ENCODE measurements at regions not wholly inside any gene's neighbourhood (a gene's known extent, or its start where the extent isn't known, plus 50 kb on each side); places are given as distances from the start of the nearest gene placed in this dataset.
"Not testable (repeated sequence)": the region's sequence is repeated elsewhere in the genome, so short reads cannot be mapped to it uniquely, and the experiment has no call there.

DNA sequence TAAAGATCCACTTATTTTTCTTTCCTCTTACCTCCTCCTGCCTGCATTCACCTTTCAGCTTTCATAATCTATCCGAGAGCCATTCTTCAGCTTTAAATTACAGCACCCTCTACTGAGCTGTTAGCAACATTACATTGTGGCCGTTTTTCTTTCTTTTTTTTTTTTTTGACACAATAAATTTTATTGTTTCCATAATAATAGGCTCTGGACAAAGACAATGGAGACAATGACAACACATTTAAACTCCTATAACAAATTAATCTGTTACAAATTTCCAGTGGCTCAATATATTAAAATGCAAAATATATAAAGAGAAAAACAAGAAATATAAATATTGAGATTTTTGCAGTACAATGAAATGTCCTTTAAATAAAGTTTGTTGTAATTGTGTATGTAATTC, 312.7 kb upstream of the COX7C start:
- TF ChIP-seq, protein P1, sequence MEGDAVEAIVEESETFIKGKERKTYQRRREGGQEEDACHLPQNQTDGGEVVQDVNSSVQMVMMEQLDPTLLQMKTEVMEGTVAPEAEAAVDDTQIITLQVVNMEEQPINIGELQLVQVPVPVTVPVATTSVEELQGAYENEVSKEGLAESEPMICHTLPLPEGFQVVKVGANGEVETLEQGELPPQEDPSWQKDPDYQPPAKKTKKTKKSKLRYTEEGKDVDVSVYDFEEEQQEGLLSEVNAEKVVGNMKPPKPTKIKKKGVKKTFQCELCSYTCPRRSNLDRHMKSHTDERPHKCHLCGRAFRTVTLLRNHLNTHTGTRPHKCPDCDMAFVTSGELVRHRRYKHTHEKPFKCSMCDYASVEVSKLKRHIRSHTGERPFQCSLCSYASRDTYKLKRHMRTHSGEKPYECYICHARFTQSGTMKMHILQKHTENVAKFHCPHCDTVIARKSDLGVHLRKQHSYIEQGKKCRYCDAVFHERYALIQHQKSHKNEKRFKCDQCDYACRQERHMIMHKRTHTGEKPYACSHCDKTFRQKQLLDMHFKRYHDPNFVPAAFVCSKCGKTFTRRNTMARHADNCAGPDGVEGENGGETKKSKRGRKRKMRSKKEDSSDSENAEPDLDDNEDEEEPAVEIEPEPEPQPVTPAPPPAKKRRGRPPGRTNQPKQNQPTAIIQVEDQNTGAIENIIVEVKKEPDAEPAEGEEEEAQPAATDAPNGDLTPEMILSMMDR (IDR thresholded peaks at IDR 0.05; ENCODE audit: unreplicated experiment) = peak; percentile 48
- H3K4me1 Mint-ChIP-seq (ENCODE audit: insufficient read depth, unreplicated experiment); H3K4me3 Mint-ChIP-seq (ENCODE audit: unreplicated experiment); H3K27ac Mint-ChIP-seq (ENCODE audit: low read depth, unreplicated experiment); H3K9me3 Mint-ChIP-seq (ENCODE audit: unreplicated experiment); CTCF ChIA-PET; H3K36me3 Mint-ChIP-seq (ENCODE audit: insufficient read depth, unreplicated experiment); POLR2A ChIA-PET; H3K27me3 Mint-ChIP-seq (ENCODE audit: insufficient read depth, unreplicated experiment); intact Hi-C loops (cut with micrococcal nuclease); BruUV-seq (replicated peaks): not testable (repeated sequence)
- DNase-seq (ENCODE audit: unreplicated experiment) = peak; percentile 10

GRCh38 chr5:86314951-86315350, 302.8 kb upstream of the COX7C start:
- no TSS peak for BruUV-seq (replicated peaks)
- Mint-ChIP-seq H3K9me3 (ENCODE audit: unreplicated experiment) (no peaks in the 10 kb centered on the region), H3K27me3 (ENCODE audit: insufficient read depth, unreplicated experiment) (peaks cover 11% of the 10 kb centered on the region), H3K4me3 (ENCODE audit: unreplicated experiment) (no peak overlapping the region), H3K4me1 (ENCODE audit: insufficient read depth, unreplicated experiment) (no peaks in the 10 kb centered on the region), H3K36me3 (ENCODE audit: insufficient read depth, unreplicated experiment) (no peaks in the 10 kb centered on the region), H3K27ac (ENCODE audit: low read depth, unreplicated experiment) (no peak overlapping the region)
- no peak for DNase-seq (ENCODE audit: unreplicated experiment)
- TF ChIP-seq, protein P1 (IDR thresholded peaks at IDR 0.05; ENCODE audit: unreplicated experiment) = no peak
- intact Hi-C loops (cut with micrococcal nuclease) = no loop called here
- ChIA-PET POLR2A (no interaction called here), CTCF (interaction anchor here (0.6 kb wide), 1 partner anchor 738 kb away, joined by 3 read pairs; no protein-coding TSS in a partner anchor)

- Mint-ChIP-seq H3K9me3 (ENCODE audit: unreplicated experiment) (no peaks in the 10 kb centered on the region), H3K4me3 (ENCODE audit: unreplicated experiment) (no peak overlapping the region), H3K27ac (ENCODE audit: low read depth, unreplicated experiment) (no peak overlapping the region), H3K4me1 (ENCODE audit: insufficient read depth, unreplicated experiment) (no peaks in the 10 kb centered on the region), H3K36me3 (ENCODE audit: insufficient read depth, unreplicated experiment) (no peaks in the 10 kb centered on the region), H3K27me3 (ENCODE audit: insufficient read depth, unreplicated experiment) (peaks cover 24% of the 10 kb centered on the region)
- BruUV-seq (replicated peaks) = no TSS peak
- intact Hi-C loops (cut with micrococcal nuclease) = no loop called here
- ChIA-PET CTCF (no interaction called here), POLR2A (no interaction called here)
- no peak for DNase-seq (ENCODE audit: unreplicated experiment)
- TF ChIP-seq, protein P1 (IDR thresholded peaks at IDR 0.05; ENCODE audit: unreplicated experiment) = no peak
These were observed 297.5 kb upstream of the COX7C start for GRCh38 chr5:86320266-86320665.

DNA sequence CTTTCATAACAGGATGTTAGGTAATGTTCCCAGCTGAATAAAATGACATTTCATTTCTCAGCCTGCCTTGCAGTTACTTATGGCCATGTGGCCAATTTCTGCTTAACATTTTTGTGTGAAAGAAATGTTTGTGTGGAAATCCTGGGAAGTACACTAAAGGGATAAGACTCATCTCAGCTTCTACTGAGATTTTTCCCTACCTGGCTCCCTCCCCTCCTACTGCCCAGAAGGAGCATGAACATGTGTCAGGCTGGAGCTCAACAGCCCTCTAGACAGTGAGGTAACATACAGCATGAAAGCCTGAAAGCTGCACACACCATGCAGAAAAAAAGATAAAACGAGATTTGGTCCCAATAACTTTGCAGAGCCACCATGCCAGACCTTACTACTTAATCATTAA, 288.4 kb upstream of the COX7C start:
- intact Hi-C loops (cut with micrococcal nuclease) = no loop called here
- Mint-ChIP-seq H3K4me1 (ENCODE audit: insufficient read depth, unreplicated experiment) (no peaks in the 10 kb centered on the region), H3K36me3 (ENCODE audit: insufficient read depth, unreplicated experiment) (no peaks in the 10 kb centered on the region), H3K27me3 (ENCODE audit: insufficient read depth, unreplicated experiment) (peaks cover 17% of the 10 kb centered on the region), H3K9me3 (ENCODE audit: unreplicated experiment) (no peaks in the 10 kb centered on the region), H3K27ac (ENCODE audit: low read depth, unreplicated experiment) (no peak overlapping the region), H3K4me3 (ENCODE audit: unreplicated experiment) (no peak overlapping the region)
- no peak for DNase-seq (ENCODE audit: unreplicated experiment)
- TF ChIP-seq, protein P1 (IDR thresholded peaks at IDR 0.05; ENCODE audit: unreplicated experiment) = no peak
- ChIA-PET CTCF (no interaction called here), POLR2A (no interaction called here)
- no TSS peak for BruUV-seq (replicated peaks)

Data from MCF 10A (cell line).